CD4-positive, alpha-beta T cell (primary cell): ENCODE measurements at regions not wholly inside any gene's neighbourhood (a gene's known extent, or its start where the extent isn't known, plus 50 kb on each side); places are given as distances from the start of the nearest gene placed in this dataset.

ENCODE experiments used
- ATAC-seq: fragments of 200-7000 bp; cut with Tn5 transposase; one replicate; pipeline ENCODE4 v1.10.0; 2022; ENCODE audit warnings: mild to moderate bottlenecking; ENCODE audit not compliant: poor library complexity
- CTCF ChIA-PET: fragments of 350-600 bp; sonication (Branson Sonifier 250); formaldehyde crosslinking; loops from one replicate; lab custom pipeline; 2021; ENCODE audit warnings: antibody characterized with exemption, inconsistent platforms; lab: Charles Lee
- POLR2A ChIA-PET: fragments of 350-600 bp; sonication (Branson Sonifier 250); formaldehyde crosslinking; loops from one replicate; lab custom pipeline; 2021; ENCODE audit warnings: antibody characterized with exemption, inconsistent platforms; lab: Charles Lee
- DNase-seq, 14 experiments: peaks; one replicate each; pipeline ENCODE4 v3.0.0-alpha.2; 2013 to 2020; ENCODE audit warnings: mixed read lengths in 2 of 14
- H3K27ac ChIP-seq, 2 donors: one replicate each; pipeline versions ENCODE4 v1.5.1 to v1.7.0; 2013; ENCODE audit warnings: low read length in 2 of 2, low read depth in 1 of 2, mild to moderate bottlenecking in 1 of 2
- H3K27me3 ChIP-seq, 2 experiments: 1 replicate in 1 of 2; 2 replicates in 1 of 2; pipeline versions ENCODE4 v1.6.1 to v1.7.0; 2013; ENCODE audit warnings: low read length in 2 of 2, control low read depth in 1 of 2, mild to moderate bottlenecking in 1 of 2, moderate library complexity in 1 of 2; ENCODE audit not compliant: insufficient read depth in 2 of 2, control insufficient read depth in 1 of 2
- H3K36me3 ChIP-seq: one replicate; pipeline ENCODE4 v1.6.1; 2013; ENCODE audit warnings: low read length, control low read depth; ENCODE audit not compliant: insufficient read depth
- H3K4me1 ChIP-seq: one replicate; pipeline ENCODE4 v1.6.1; 2013; ENCODE audit warnings: low read length, control low read depth; ENCODE audit not compliant: insufficient read depth
- H3K4me3 ChIP-seq: one replicate; pipeline ENCODE4 v1.5.1; 2013; ENCODE audit warnings: mild to moderate bottlenecking, low read length, moderate library complexity
- H3K9me3 ChIP-seq, 2 experiments: 1 replicate in 1 of 2; 2 replicates in 1 of 2; pipeline versions ENCODE4 v1.6.1 to v1.7.0; 2013; ENCODE audit warnings: low read length in 2 of 2, mild to moderate bottlenecking in 2 of 2, control low read depth in 1 of 2, moderate library complexity in 1 of 2; ENCODE audit not compliant: control insufficient read depth in 1 of 2, insufficient read depth in 1 of 2
- H3K27ac Mint-ChIP-seq: one replicate; pipeline ENCODE4 v1.8.0; 2020; ENCODE audit warnings: mixed read lengths
- H3K27me3 Mint-ChIP-seq: one replicate; pipeline ENCODE4 v1.8.0; 2021; ENCODE audit warnings: mixed read lengths
- H3K36me3 Mint-ChIP-seq: one replicate; pipeline ENCODE4 v1.8.0; 2021; ENCODE audit warnings: low read depth, mixed read lengths
- H3K4me1 Mint-ChIP-seq: one replicate; pipeline ENCODE4 v1.8.0; 2021; ENCODE audit warnings: low read depth, mixed read lengths
- H3K4me3 Mint-ChIP-seq: one replicate; pipeline ENCODE4 v1.8.0; 2020; ENCODE audit warnings: mild to moderate bottlenecking, mixed read lengths
- H3K9me3 Mint-ChIP-seq: one replicate; pipeline ENCODE4 v1.8.0; 2020; ENCODE audit warnings: mixed read lengths
- intact Hi-C, 2 experiments: fragments of 100-400 bp; cut with DNase I in 1 of 2; cut with micrococcal nuclease in 1 of 2; formaldehyde crosslinking; loops; one replicate each; pipeline versions ENCODE4 v1.15.1 to v1.9.0; 2023 to 2025; cut with DNase I, micrococcal nuclease
- TF ChIP-seq, protein P1 (sequence below): fragments of 200-600 bp; IDR thresholded peaks from one replicate; pipeline ENCODE4 v1.8.0; 2022; ENCODE audit warnings: antibody characterized with exemption, mild to moderate bottlenecking

DNA sequence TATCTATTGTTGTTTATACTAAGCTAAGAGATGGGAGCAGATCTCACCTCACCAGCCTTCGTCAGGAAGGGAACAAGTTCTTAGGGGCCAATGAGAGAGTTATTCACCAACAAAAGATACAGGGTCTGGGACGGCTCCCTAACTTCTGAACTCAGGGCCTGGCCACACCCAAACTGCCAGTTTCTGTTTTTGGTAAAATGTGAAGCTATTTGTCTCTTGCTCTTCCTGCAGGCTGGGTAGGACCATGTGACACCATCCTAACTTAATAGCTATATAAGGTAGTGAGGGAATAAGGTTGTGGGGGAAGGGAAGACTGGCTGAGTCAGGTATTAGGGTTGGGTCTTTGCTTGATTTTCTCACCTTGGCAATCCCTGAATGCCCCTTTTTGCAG, 480.5 kb downstream of the KDM4C start:
- CTCF ChIA-PET, result no interaction called here
- no peak overlapping the region for H3K4me3 Mint-ChIP-seq

DNA sequence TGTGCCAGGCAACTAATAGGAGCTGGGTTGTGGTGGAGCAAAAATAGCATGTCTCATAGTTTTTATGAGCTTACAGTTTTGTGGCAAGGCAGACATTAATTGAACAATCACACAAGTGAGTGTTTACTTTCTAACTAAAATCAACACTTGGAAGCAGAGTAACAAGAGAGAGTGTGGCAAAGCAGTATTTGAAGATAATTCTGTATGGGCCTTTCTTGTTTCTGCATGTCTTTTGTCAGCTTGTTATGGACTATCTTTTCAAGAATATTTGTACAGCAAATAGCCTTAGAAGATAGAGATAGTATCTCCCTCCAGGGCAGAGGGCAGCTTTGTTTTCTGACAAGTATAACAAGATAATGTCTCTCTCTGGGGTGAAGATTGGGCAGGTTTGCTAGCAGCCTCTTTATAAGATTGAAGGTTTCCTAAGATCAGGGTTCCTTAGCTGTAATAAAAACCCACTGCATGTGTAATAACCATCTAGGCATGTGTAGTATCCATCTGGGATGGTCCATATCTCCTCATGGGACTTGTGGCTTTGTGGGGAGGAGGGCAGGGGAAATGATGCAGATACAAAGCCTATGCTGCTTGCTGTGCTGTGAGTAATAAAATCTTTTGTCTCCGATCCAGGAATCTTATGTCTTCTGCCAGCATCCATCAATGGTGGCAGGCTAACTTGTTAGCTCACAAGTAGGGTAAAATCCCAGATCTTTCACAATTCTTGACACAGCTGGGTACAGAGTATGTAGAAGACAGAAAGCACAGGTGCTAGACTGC, 479.9 kb downstream of the KDM4C start:
- no peak for DNase-seq
- intact Hi-C loops, result no loop called here

More for the DNA sequence above, 480.5 kb downstream of the KDM4C start:
- POLR2A ChIA-PET, result interaction anchor here (0.8 kb wide), 1 partner anchor 18 kb away, joined by 3 read pairs; no protein-coding TSS in a partner anchor
- Mint-ChIP-seq H3K27me3 (no peaks in the 10 kb centered on the region), H3K36me3 (no peaks in the 10 kb centered on the region), H3K4me1 (no peaks in the 10 kb centered on the region), H3K27ac (no peak overlapping the region), H3K9me3 (peaks cover 2% of the 10 kb centered on the region)
- no peak overlapping the region for H3K27ac ChIP-seq
- ATAC-seq (no peak), DNase-seq (no peak)
- no peaks in the 10 kb centered on the region for H3K4me1 ChIP-seq
- TF ChIP-seq, protein P1, sequence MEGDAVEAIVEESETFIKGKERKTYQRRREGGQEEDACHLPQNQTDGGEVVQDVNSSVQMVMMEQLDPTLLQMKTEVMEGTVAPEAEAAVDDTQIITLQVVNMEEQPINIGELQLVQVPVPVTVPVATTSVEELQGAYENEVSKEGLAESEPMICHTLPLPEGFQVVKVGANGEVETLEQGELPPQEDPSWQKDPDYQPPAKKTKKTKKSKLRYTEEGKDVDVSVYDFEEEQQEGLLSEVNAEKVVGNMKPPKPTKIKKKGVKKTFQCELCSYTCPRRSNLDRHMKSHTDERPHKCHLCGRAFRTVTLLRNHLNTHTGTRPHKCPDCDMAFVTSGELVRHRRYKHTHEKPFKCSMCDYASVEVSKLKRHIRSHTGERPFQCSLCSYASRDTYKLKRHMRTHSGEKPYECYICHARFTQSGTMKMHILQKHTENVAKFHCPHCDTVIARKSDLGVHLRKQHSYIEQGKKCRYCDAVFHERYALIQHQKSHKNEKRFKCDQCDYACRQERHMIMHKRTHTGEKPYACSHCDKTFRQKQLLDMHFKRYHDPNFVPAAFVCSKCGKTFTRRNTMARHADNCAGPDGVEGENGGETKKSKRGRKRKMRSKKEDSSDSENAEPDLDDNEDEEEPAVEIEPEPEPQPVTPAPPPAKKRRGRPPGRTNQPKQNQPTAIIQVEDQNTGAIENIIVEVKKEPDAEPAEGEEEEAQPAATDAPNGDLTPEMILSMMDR, result no peak
- H3K9me3 ChIP-seq, result no peaks in the 10 kb centered on the region
- intact Hi-C loops, result no loop called here
- H3K27me3 ChIP-seq, result no peaks in the 10 kb centered on the region
- H3K4me3 ChIP-seq, result no peak overlapping the region
- no peaks in the 10 kb centered on the region for H3K36me3 ChIP-seq

DNA sequence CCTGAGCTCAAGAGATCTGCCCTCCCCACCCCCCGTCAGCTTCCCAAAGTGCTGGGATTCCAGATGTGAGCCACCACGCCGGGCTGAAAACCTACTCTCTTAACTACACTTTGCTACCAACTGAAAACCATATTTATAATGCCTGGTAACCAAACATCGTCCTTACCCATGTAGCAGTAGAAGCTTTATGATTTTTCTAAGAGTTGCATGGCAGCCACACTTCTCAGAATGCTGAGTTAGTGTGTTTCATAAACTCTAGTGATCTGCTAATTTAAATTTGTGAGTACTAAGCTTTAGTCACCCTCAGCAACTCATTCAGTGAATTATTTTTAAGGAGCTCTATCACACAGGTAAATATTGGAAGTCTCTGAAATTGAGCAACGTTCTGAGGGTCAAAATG, 478.4 kb downstream of the KDM4C start:
- ATAC-seq, result no peak
- DNase-seq, result no peak
- no peaks in the 10 kb centered on the region for H3K36me3 ChIP-seq
- H3K27ac ChIP-seq, result no peak overlapping the region
- Mint-ChIP-seq H3K36me3 (no peaks in the 10 kb centered on the region), H3K4me1 (no peaks in the 10 kb centered on the region), H3K9me3 (peaks cover 2% of the 10 kb centered on the region), H3K27ac (no peak overlapping the region), H3K4me3 (no peak overlapping the region), H3K27me3 (peaks cover 2% of the 10 kb centered on the region)
- no peaks in the 10 kb centered on the region for H3K9me3 ChIP-seq
- peaks cover 0 to 2% of the 10 kb centered on the region in 2 experiments for H3K27me3 ChIP-seq
- intact Hi-C loops, result no loop called here
- TF ChIP-seq, protein P1, result no peak
- no peaks in the 10 kb centered on the region for H3K4me1 ChIP-seq
- CTCF ChIA-PET, result no interaction called here
- H3K4me3 ChIP-seq, result no peak overlapping the region
- POLR2A ChIA-PET, result no interaction called here

More for the DNA sequence above, 479.9 kb downstream of the KDM4C start:
- Histone ChIP-seq H3K9me3 (no peaks in the 10 kb centered on the region), H3K27me3 (no peaks in the 10 kb centered on the region), H3K36me3 (no peaks in the 10 kb centered on the region), H3K4me1 (no peaks in the 10 kb centered on the region), H3K27ac (no peak overlapping the region), H3K4me3 (no peak overlapping the region)
- H3K27me3 Mint-ChIP-seq, result no peaks in the 10 kb centered on the region
- no peak overlapping the region for H3K27ac Mint-ChIP-seq
- ATAC-seq, result no peak
- no peaks in the 10 kb centered on the region for H3K4me1 Mint-ChIP-seq
- ChIA-PET POLR2A (no interaction called here), CTCF (no interaction called here)
- H3K36me3 Mint-ChIP-seq, result no peaks in the 10 kb centered on the region
- H3K4me3 Mint-ChIP-seq, result no peak overlapping the region
- TF ChIP-seq, protein P1, result no peak
- H3K9me3 Mint-ChIP-seq, result peaks cover 2% of the 10 kb centered on the region
